Ectodermal cell (in vitro differentiated cells): ENCODE measurements at regions not wholly inside any gene's neighbourhood (a gene's known extent, or its start where the extent isn't known, plus 50 kb on each side); places are given as distances from the start of the nearest gene placed in this dataset.

ENCODE experiments used
- H3K27ac ChIP-seq: 2 replicates; pipeline ENCODE4 v1.7.0; 2013; ENCODE audit warnings: mild to moderate bottlenecking, low read depth, low read length; ENCODE audit not compliant: insufficient read depth, poor library complexity, severe bottlenecking
- H3K27me3 ChIP-seq: 2 replicates; pipeline ENCODE4 v1.7.0; 2013; ENCODE audit warnings: mild to moderate bottlenecking, low read length; ENCODE audit not compliant: insufficient read depth, control insufficient read depth, poor library complexity, severe bottlenecking
- H3K36me3 ChIP-seq: one replicate; pipeline ENCODE4 v1.7.0; 2013; ENCODE audit warnings: low read length; ENCODE audit not compliant: control insufficient read depth, insufficient read depth
- H3K4me1 ChIP-seq: one replicate; pipeline ENCODE4 v1.7.0; 2013; ENCODE audit warnings: low read length; ENCODE audit not compliant: control insufficient read depth, insufficient read depth
- H3K4me3 ChIP-seq: 2 replicates; pipeline ENCODE4 v1.7.0; 2013; ENCODE audit warnings: low read depth, low read length, control low read depth; ENCODE audit not compliant: insufficient read depth
- H3K9me3 ChIP-seq: 2 replicates; pipeline ENCODE4 v1.7.0; 2013; ENCODE audit warnings: mild to moderate bottlenecking, low read length, moderate library complexity; ENCODE audit not compliant: control insufficient read depth
- WGBS, 2 experiments: methylation state at CpG; one replicate each; pipeline ENCODE4 v1.1.7; 2013; ENCODE audit warnings: missing lambda C conversion rate in 2 of 2; 5-methylcytosine and 5-hydroxymethylcytosine counted together

DNA sequence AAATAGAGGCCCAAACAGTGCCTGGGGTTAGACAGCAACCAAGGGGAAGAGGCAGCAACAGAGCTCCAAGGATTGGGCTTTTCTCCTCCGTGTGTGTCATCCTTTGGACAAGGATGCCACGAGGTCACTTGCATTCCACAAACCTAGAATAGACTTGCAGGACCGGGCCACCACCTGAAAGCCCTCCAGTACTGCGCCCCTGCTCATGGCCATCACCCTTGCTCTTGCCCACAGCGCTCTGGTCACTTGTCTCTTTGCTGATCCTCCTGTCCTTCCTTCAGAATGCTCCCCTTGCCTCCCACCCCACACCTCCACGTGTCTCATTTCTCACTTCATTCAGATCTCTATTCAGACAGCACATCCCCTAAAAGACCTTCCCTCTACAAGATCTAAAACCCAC lies 247.4 kb downstream of the MATN1 start:
- Histone ChIP-seq H3K4me1 (no peaks in the 10 kb centered on the region), H3K9me3 (no peaks in the 10 kb centered on the region), H3K27ac (no peak overlapping the region), H3K27me3 (no peaks in the 10 kb centered on the region), H3K36me3 (no peaks in the 10 kb centered on the region), H3K4me3 (no peak overlapping the region)
- WGBS, 2 experiments: 74 to 75% methylated on average over 6 of the region's 6 CpGs

DNA sequence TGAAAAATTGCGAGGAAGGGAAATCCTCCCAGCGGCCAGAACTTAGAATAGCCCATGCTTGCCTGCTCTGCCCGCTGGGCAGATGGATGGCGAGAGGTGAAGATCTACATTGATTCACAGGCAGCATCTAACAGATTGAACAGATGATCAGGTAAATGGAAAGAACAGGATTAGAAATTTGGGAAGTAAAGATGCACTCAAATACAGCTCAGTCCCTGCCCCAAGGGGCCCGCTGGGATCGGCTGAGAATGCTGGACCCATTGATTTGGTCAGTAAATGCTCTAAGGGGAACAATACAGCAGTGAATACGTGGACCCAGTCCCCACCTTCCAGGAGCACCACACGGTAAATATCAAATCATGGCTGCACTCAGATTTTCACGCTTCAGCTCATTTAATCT lies 248.2 kb downstream of the MATN1 start:
- Histone ChIP-seq H3K36me3 (no peaks in the 10 kb centered on the region), H3K27ac (no peak overlapping the region), H3K9me3 (no peaks in the 10 kb centered on the region), H3K4me1 (no peaks in the 10 kb centered on the region), H3K27me3 (no peaks in the 10 kb centered on the region), H3K4me3 (no peak overlapping the region)
- WGBS, 2 experiments: 92 to 95% methylated on average over 9 of the region's 9 CpGs

DNA sequence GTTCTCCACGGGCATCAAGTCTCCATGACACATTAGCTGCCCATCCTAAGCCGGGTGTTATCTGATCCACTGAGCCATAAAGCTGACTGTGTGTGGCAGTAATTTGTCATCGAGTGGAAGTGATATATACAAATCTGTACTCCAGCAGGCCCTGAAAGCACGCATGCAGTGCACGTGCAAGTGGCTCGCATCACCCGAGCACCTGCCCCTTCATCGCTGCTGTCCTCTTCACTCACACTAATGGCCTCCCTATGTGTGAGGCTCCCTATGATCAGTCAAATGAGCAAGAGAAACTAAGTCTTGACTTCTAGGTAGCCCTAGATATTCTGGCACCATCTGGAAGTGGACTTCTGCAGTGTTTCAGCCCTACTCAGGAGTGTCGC lies 248.6 kb downstream of the MATN1 start:
- Histone ChIP-seq H3K9me3 (no peaks in the 10 kb centered on the region), H3K27ac (no peak overlapping the region), H3K4me1 (no peaks in the 10 kb centered on the region), H3K36me3 (no peaks in the 10 kb centered on the region), H3K27me3 (no peaks in the 10 kb centered on the region), H3K4me3 (no peak overlapping the region)
- 94% methylated on average over 9 of the region's 9 CpGs for WGBS, 2 experiments

DNA sequence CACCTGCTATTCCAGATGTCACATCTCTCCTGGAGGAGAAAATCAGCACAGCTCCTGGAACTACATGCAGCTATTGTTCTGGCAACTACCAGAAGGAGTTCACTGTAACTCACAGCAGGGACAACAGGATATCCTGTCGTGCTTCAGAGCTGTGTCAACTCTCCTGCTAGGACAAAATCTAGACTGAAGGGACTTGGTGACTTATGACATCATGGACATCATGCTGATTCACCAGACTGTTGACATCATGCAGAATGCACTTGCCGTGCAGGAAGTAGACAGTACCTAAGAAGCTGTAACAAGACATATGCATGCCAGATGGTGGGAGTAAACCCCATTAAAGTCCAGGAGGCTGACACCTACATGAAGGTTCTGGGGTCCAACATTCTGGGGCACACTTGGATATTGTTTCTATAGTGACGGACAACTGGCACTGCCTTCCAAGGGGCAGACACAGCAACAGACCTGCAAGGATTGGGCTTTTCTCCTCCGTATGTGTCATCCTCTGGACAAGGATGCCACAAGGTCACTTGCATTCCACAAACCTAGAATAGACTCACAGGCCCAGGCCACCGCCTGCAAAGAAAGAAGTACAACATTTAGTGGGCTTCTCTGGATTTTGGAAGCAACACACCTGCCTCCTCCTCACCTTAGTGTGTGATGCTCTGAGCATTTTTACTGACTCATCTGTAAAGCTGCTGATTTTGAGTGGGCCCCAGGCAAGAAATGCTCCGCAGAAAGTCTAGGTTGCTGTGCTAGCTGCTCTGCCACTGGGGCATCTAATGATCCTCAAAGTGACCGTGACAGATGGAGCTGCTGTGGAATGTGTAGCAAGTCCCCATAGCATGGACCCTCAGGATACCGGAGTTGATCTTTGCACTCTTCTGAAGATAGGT lies 249.2 kb downstream of the MATN1 start:
- Histone ChIP-seq H3K4me3 (no peak overlapping the region), H3K27me3 (no peaks in the 10 kb centered on the region)
- WGBS, 2 experiments: 86 to 87% methylated on average over 8 of the region's 8 CpGs

DNA sequence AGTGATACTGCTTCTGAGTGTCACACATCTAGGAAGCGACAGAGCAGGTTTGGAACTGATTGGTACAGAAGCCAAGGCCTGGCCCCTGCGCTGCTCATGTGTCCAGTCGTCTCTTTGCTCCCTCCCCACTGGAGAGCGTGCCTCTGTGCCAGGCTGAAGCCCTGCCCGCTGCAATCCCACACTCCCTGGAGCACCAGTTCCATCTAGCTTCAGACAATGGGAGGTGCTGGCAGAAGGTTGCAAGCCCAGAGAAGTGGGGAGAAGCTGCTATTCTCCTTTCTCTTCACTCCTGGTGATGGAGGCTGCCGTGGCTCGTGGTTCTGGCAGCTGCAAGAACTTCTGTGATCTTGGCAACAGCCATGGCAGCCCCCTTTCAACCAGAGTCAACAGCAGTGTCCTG lies 250.9 kb downstream of the MATN1 start:
- H3K4me3 ChIP-seq: no peak overlapping the region
- WGBS, 2 experiments: 90 to 91% methylated on average over 7 of the region's 7 CpGs

More for the DNA sequence above, 249.2 kb downstream of the MATN1 start:
- Histone ChIP-seq H3K9me3 (no peaks in the 10 kb centered on the region), H3K36me3 (no peaks in the 10 kb centered on the region), H3K4me1 (no peaks in the 10 kb centered on the region), H3K27ac (no peak overlapping the region)

DNA sequence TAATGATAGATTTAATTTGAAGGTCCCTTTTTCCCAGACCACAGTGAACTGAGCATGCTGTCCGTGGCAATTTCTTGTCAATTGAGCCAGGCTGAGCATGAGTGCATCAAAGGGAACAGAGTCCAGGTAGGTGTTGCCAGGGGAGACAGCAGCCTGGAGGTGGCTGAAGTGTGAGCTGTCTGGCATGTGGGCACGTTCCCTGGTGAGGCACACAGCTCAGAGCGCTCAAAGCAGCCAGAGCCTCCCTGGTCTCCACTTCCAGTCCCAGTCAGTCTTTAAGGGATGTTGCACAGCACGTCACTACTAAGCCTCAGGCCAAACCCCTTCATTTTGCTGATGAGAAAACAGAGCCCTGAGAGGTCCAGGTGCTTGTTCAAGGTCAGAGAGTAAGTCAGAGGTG lies 251.4 kb downstream of the MATN1 start:
- Histone ChIP-seq H3K4me1 (no peaks in the 10 kb centered on the region), H3K9me3 (no peaks in the 10 kb centered on the region), H3K36me3 (no peaks in the 10 kb centered on the region), H3K27me3 (no peaks in the 10 kb centered on the region), H3K27ac (no peak overlapping the region), H3K4me3 (no peak overlapping the region)
- 87 to 88% methylated on average over 4 of the region's 4 CpGs for WGBS, 2 experiments

More for the DNA sequence above, 250.9 kb downstream of the MATN1 start:
- no peaks in the 10 kb centered on the region for H3K9me3 ChIP-seq
- H3K27me3 ChIP-seq: no peaks in the 10 kb centered on the region
- H3K36me3 ChIP-seq: no peaks in the 10 kb centered on the region
- no peaks in the 10 kb centered on the region for H3K4me1 ChIP-seq
- H3K27ac ChIP-seq: no peak overlapping the region

DNA sequence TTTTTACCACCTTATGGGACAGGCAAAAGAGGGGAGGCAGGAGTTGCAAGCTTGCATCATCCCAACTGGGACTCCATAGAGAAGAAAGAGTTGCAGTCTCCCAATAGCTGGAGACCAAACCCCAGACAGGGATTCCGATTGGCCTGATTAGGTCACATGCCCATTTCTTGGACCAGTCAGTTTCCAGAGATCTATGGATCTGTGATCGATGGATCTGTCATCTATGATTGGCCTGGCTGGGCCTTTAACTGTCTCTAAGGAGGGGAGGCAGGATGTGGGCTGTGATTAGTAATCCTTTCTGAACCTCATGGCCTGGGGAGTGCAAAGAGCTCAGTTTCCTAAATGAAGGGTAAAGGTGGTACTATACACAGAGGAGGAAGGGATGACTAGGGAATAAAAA lies 252.1 kb downstream of the MATN1 start:
- Histone ChIP-seq H3K36me3 (no peaks in the 10 kb centered on the region), H3K9me3 (no peaks in the 10 kb centered on the region), H3K27ac (no peak overlapping the region), H3K27me3 (no peaks in the 10 kb centered on the region), H3K4me1 (no peaks in the 10 kb centered on the region), H3K4me3 (no peak overlapping the region)
- WGBS, 2 experiments: 89 to 91% methylated on average over 2 of the region's 2 CpGs

DNA sequence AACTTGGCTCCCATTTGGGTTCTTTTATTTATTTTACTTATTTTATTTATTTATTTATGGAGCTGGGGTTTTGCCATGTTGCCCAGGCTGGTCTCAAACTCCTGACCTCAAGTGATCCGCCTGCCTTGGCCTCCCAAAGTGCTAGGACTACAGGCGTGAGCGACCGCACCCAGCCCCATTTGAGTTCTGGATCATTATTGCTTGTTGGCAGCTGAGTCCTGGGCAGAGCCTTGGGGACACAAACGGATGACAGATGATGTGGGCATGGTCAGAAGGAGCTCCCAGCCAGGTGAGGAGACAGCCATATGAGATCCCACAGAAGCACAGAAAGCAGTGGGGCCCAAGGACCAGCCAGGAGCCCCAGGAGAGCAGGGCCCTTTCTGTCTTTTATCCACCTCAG lies 254.0 kb downstream of the MATN1 start:
- Histone ChIP-seq H3K27me3 (no peaks in the 10 kb centered on the region), H3K27ac (no peak overlapping the region), H3K4me1 (no peaks in the 10 kb centered on the region), H3K4me3 (no peak overlapping the region), H3K9me3 (no peaks in the 10 kb centered on the region), H3K36me3 (no peaks in the 10 kb centered on the region)
- WGBS, 2 experiments: 68 to 70% methylated on average over 5 of the region's 5 CpGs

DNA sequence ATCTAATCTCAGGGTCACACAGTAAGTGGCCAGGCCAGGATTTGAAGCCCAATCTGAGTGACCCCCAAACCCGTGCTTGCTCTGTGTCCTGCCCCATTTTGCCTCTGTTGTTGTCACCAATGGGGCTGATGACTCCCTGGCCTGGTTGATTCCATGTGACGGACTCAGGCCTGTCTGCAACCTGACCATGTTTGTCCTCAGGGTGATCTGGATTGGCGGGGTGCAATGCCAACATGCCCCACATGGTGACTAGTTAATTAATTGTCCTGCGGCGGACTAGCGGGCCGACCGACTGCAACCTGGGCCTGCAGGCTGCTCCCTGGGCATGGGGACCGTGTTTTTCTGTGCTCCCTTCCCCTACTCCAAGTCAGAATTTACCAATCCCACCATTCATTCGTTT lies 256.3 kb downstream of the MATN1 start:
- Histone ChIP-seq H3K27me3 (no peaks in the 10 kb centered on the region), H3K9me3 (no peaks in the 10 kb centered on the region), H3K4me3 (no peak overlapping the region), H3K27ac (no peak overlapping the region), H3K36me3 (no peaks in the 10 kb centered on the region), H3K4me1 (no peaks in the 10 kb centered on the region)
- WGBS, 2 experiments: 92 to 93% methylated on average over 10 of the region's 10 CpGs

DNA sequence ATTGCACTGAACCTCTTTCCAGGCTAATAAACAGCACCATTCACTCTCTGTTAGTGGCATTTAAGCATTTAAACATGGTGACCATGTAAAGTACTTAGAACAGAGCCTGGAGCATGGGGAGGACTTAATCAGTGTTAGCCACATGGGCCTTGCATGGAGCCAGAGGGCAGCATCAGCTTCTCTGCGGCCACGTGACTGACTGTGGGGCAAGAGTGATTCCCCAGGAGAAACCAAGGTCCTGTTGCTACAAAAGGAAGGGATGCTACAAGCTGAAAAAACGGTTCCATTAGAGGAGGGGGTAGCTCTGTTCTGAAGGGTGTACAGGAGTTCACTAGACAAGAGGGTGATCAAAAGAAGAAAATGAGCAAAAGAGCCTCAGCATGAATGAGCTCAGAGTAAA lies 256.8 kb downstream of the MATN1 start:
- no peak overlapping the region for H3K4me3 ChIP-seq
- H3K36me3 ChIP-seq: no peaks in the 10 kb centered on the region
- no peaks in the 10 kb centered on the region for H3K27me3 ChIP-seq
- H3K4me1 ChIP-seq: no peaks in the 10 kb centered on the region
- 82 to 84% methylated on average over 3 of the region's 3 CpGs for WGBS, 2 experiments
- H3K9me3 ChIP-seq: no peaks in the 10 kb centered on the region
- no peak overlapping the region for H3K27ac ChIP-seq
